MM.1S (cell line): ENCODE measurements at regions not wholly inside any gene's neighbourhood (a gene's known extent, or its start where the extent isn't known, plus 50 kb on each side); places are given as distances from the start of the nearest gene placed in this dataset.

ENCODE experiments used
- CTCF ChIP-seq: fragments of 300-600 bp; sonication (generic); IDR thresholded peaks from 2 replicates; pipeline ENCODE4 v1.5.1; 2016; ENCODE audit warnings: antibody characterized with exemption, low read length, mixed read lengths
- EZH2phosphoT487 ChIP-seq: fragments of 300-600 bp; sonication (generic); IDR thresholded peaks from 2 replicates; pipeline ENCODE4 v1.6.1; 2018; ENCODE audit warnings: antibody characterized with exemption, low read length

- no peak for TF ChIP-seq CTCF
- no peak for TF ChIP-seq EZH2phosphoT487
Measured at GRCh38 chr4:45294464-45294863, 568.1 kb upstream of the GNPDA2 start.
